ENCODE measurements at regions not wholly inside any gene's neighbourhood (a gene's known extent, or its start where the extent isn't known, plus 50 kb on each side); places are given as distances from the start of the nearest gene placed in this dataset.
"Not testable (repeated sequence)": the region's sequence is repeated elsewhere in the genome, so short reads cannot be mapped to it uniquely, and the experiment has no call there.

- DNase-seq: no peak
Observed at GRCh38 chr2:7655629-7656028, 738.4 kb downstream of the RNF144A start.

- DNase-seq: not testable (repeated sequence)
Observed at GRCh38 chr2:7657526-7657925, 740.3 kb downstream of the RNF144A start.

- DNase-seq: no peak
Observed at GRCh38 chr2:7658486-7658885, 741.3 kb downstream of the RNF144A start.

- DNase-seq: no peak
Observed at GRCh38 chr2:7660816-7661215, 743.6 kb downstream of the RNF144A start.

- DNase-seq: no peak
Observed at GRCh38 chr2:7661502-7661901, 744.3 kb downstream of the RNF144A start.

- no peak for DNase-seq
Observed at GRCh38 chr2:7665880-7666279, 748.7 kb downstream of the RNF144A start.

GRCh38 chr2:7666596-7667259 is 749.5 kb downstream of the RNF144A start:
- no peak for DNase-seq

- DNase-seq: no peak
Observed at GRCh38 chr2:7667260-7667757, 750.1 kb downstream of the RNF144A start.

- DNase-seq: no peak
Observed at GRCh38 chr2:7670905-7671641, 753.9 kb downstream of the RNF144A start.

GRCh38 chr2:7672027-7672684 is 754.9 kb downstream of the RNF144A start:
- DNase-seq: peak; percentile 41

- DNase-seq: no peak
Observed at GRCh38 chr2:7672685-7673071, 755.5 kb downstream of the RNF144A start.

GRCh38 chr2:7673101-7673500 is 755.9 kb downstream of the RNF144A start:
- no peak for DNase-seq

- no peak for DNase-seq
Observed at GRCh38 chr2:7673853-7674252, 756.6 kb downstream of the RNF144A start.

GRCh38 chr2:7674606-7675005 is 757.4 kb downstream of the RNF144A start:
- no peak for DNase-seq

- no peak for DNase-seq
Observed at GRCh38 chr2:7676714-7677113, 759.5 kb downstream of the RNF144A start.

- no peak for DNase-seq
Observed at GRCh38 chr2:7681881-7682461, 764.8 kb downstream of the RNF144A start.

GRCh38 chr2:7683196-7683595 is 766.0 kb downstream of the RNF144A start:
- DNase-seq: no peak

GRCh38 chr2:7683708-7684107 is 766.5 kb downstream of the RNF144A start:
- no peak for DNase-seq

GRCh38 chr2:7685342-7686015 is 768.3 kb downstream of the RNF144A start:
- DNase-seq: no peak

- no peak for DNase-seq
Observed at GRCh38 chr2:7686016-7686385, 768.8 kb downstream of the RNF144A start.

GRCh38 chr2:7691961-7692656 is 774.9 kb downstream of the RNF144A start:
- no peak for DNase-seq

GRCh38 chr2:7692657-7693161 is 775.5 kb downstream of the RNF144A start:
- DNase-seq: no peak

All from activated CD4-positive, alpha-beta T cell treated with anti-CD3 and anti-CD28 coated beads, Interleukin-2, amount 50 U/mL, for 1 hour (primary cell).